B cell (primary cell): ENCODE measurements at regions not wholly inside any gene's neighbourhood (a gene's known extent, or its start where the extent isn't known, plus 50 kb on each side); places are given as distances from the start of the nearest gene placed in this dataset.

Experiments
- EZH2 ChIP-seq: IDR thresholded peaks from 2 replicates; pipeline ENCODE4 v1.6.1; 2012; ENCODE audit warnings: borderline replicate concordance, low read depth, mild to moderate bottlenecking, moderate library complexity, low read length; ENCODE audit not compliant: insufficient read depth, poor library complexity, severe bottlenecking
- TF ChIP-seq, protein P1 (sequence below): fragments of 200-600 bp; IDR thresholded peaks from one replicate; pipeline ENCODE4 v1.8.0; 2022; ENCODE audit warnings: antibody characterized with exemption, mild to moderate bottlenecking

- TF ChIP-seq, protein P1, sequence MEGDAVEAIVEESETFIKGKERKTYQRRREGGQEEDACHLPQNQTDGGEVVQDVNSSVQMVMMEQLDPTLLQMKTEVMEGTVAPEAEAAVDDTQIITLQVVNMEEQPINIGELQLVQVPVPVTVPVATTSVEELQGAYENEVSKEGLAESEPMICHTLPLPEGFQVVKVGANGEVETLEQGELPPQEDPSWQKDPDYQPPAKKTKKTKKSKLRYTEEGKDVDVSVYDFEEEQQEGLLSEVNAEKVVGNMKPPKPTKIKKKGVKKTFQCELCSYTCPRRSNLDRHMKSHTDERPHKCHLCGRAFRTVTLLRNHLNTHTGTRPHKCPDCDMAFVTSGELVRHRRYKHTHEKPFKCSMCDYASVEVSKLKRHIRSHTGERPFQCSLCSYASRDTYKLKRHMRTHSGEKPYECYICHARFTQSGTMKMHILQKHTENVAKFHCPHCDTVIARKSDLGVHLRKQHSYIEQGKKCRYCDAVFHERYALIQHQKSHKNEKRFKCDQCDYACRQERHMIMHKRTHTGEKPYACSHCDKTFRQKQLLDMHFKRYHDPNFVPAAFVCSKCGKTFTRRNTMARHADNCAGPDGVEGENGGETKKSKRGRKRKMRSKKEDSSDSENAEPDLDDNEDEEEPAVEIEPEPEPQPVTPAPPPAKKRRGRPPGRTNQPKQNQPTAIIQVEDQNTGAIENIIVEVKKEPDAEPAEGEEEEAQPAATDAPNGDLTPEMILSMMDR, result no peak
- TF ChIP-seq EZH2, result no peak
These were observed 64.9 kb upstream of the DMRTB1 start for GRCh38 chr1:53394306-53394705.
